DOHH2 (cell line): ENCODE measurements at regions not wholly inside any gene's neighbourhood (a gene's known extent, or its start where the extent isn't known, plus 50 kb on each side); places are given as distances from the start of the nearest gene placed in this dataset.

ENCODE experiments used
- H3F3A ChIP-seq: fragments of 200-600 bp; sonication (generic), shearing (Covaris generic); 2 replicates; pipeline ENCODE4 v1.6.0; 2016; ENCODE audit warnings: antibody characterized with exemption, mild to moderate bottlenecking; ENCODE audit not compliant: control insufficient read depth, insufficient read depth
- H3K27ac ChIP-seq: fragments of 200-600 bp; sonication (generic); 2 replicates; pipeline ENCODE4 v1.5.1; 2014; ENCODE audit warnings: low read depth, mild to moderate bottlenecking, low read length, moderate library complexity
- H3K27me3 ChIP-seq: fragments of 200-600 bp; sonication (generic); 2 replicates; pipeline ENCODE4 v1.6.1; 2014; ENCODE audit warnings: mild to moderate bottlenecking, low read length, mixed read lengths; ENCODE audit not compliant: control insufficient read depth
- H3K36me3 ChIP-seq: fragments of 200-600 bp; sonication (generic); 2 replicates; pipeline ENCODE4 v1.6.1; 2014; ENCODE audit warnings: mild to moderate bottlenecking, low read length, moderate library complexity, mixed read lengths; ENCODE audit not compliant: control insufficient read depth
- H3K4me1 ChIP-seq: fragments of 200-600 bp; sonication (generic); 2 replicates; pipeline ENCODE4 v1.6.1; 2014; ENCODE audit warnings: mild to moderate bottlenecking, low read length, mixed read lengths; ENCODE audit not compliant: control insufficient read depth
- H3K4me2 ChIP-seq: fragments of 200-600 bp; sonication (generic); 2 replicates; pipeline ENCODE4 v1.6.0; 2014; ENCODE audit warnings: mild to moderate bottlenecking, low read length, moderate library complexity
- H3K4me3 ChIP-seq: fragments of 200-600 bp; sonication (generic); 2 replicates; pipeline ENCODE4 v1.5.1; 2014; ENCODE audit warnings: mild to moderate bottlenecking, low read length, mixed read lengths
- H3K79me2 ChIP-seq: fragments of 200-600 bp; sonication (generic); 2 replicates; pipeline ENCODE4 v1.6.1; 2014; ENCODE audit warnings: mild to moderate bottlenecking, low read length, mixed read lengths; ENCODE audit not compliant: control insufficient read depth
- H3K9me2 ChIP-seq: fragments of 200-600 bp; sonication (generic); replicated peaks from 2 replicates; pipeline ENCODE4 v1.6.1; 2014; ENCODE audit warnings: mild to moderate bottlenecking, low read length, mixed read lengths; ENCODE audit not compliant: control insufficient read depth
- H3K9me3 ChIP-seq: fragments of 200-600 bp; sonication (generic); 2 replicates; pipeline ENCODE4 v1.6.1; 2014; ENCODE audit warnings: antibody characterized with exemption, low read length, mixed read lengths; ENCODE audit not compliant: control insufficient read depth, insufficient read depth
- H4K20me1 ChIP-seq: fragments of 200-600 bp; sonication (generic); 2 replicates; pipeline ENCODE4 v1.6.0; 2014; ENCODE audit warnings: low read depth, mild to moderate bottlenecking, antibody characterized with exemption, low read length, moderate library complexity; ENCODE audit not compliant: control insufficient read depth, insufficient read depth
- EZH2phosphoT487 ChIP-seq: fragments of 200-600 bp; sonication (generic); IDR thresholded peaks from 2 replicates; pipeline ENCODE4 v1.6.1; 2017; ENCODE audit warnings: borderline replicate concordance, mild to moderate bottlenecking, antibody characterized with exemption, low read length, moderate library complexity, mixed read lengths
- TF ChIP-seq, protein P1 (sequence below): fragments of 200-600 bp; sonication (generic); IDR thresholded peaks from one replicate; pipeline ENCODE4 v1.5.1; 2014; ENCODE audit warnings: antibody characterized with exemption, mild to moderate bottlenecking, low read depth, low read length; ENCODE audit not compliant: poor library complexity, severe bottlenecking

DNA sequence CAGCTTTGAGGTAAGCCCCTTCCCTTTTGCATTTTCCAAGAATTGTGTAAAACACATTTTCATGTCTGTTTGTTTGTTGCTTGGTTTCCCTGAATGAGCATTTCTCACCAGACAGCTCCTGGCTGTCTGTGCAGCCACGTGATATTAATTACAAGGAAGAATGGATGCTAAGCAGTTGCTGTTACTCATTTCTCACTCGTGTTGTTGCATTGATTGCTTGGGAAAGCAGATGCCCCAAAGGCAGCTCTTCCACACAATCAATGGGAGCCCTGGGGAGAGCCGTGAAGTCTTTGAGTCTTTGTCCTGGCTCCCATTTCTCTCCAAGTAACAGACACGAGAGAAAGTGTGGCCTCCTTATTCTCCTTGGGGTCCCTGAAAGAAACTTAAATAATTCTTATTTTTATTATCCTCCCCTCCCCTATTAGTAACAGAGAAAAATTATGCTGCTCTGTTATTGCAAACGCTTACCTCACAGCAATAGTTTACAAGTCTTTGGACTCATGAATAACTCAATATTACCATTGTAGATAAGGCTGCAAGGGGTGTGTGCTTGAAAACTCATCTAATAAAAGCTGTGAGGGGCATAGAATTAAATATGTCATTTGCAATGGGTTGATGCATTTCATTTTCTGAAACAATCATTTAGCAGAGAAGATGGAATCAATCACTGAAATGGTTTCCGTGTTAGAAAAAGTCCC lies 127.7 kb upstream of the CAMK1G start:
- Histone ChIP-seq H3K27me3 (no peaks in the 10 kb centered on the region), H4K20me1 (no peaks in the 10 kb centered on the region), H3K4me3 (no peak overlapping the region), H3K36me3 (no peaks in the 10 kb centered on the region), H3K79me2 (no peaks in the 10 kb centered on the region), H3K4me1 (no peaks in the 10 kb centered on the region), H3K9me3 (no peaks in the 10 kb centered on the region), H3F3A (no peaks in the 10 kb centered on the region), H3K4me2 (no peak overlapping the region), H3K9me2 (no peaks in the 10 kb centered on the region), H3K27ac (no peak overlapping the region)
- TF ChIP-seq EZH2phosphoT487: no peak
- TF ChIP-seq, protein P1, sequence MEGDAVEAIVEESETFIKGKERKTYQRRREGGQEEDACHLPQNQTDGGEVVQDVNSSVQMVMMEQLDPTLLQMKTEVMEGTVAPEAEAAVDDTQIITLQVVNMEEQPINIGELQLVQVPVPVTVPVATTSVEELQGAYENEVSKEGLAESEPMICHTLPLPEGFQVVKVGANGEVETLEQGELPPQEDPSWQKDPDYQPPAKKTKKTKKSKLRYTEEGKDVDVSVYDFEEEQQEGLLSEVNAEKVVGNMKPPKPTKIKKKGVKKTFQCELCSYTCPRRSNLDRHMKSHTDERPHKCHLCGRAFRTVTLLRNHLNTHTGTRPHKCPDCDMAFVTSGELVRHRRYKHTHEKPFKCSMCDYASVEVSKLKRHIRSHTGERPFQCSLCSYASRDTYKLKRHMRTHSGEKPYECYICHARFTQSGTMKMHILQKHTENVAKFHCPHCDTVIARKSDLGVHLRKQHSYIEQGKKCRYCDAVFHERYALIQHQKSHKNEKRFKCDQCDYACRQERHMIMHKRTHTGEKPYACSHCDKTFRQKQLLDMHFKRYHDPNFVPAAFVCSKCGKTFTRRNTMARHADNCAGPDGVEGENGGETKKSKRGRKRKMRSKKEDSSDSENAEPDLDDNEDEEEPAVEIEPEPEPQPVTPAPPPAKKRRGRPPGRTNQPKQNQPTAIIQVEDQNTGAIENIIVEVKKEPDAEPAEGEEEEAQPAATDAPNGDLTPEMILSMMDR: no peak

DNA sequence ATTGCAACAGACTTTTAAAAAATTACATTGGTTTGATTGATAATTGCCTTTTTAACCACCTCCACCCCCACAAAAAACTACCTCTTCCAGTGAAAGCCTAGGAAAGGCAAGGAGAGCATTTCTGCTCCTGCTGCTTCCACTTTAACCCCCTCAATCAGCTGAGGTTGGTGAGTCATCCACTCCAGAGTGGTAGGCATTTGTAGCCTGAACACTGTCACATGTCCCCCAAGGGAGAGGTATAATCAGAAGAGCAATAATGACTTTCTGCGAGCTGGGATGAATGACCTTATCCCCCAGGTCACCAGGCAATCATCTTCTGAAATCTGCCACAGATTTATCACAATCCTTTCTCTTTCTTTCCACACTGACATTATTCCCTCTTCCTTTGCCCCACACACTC lies 126.6 kb upstream of the CAMK1G start:
- H3K4me1 ChIP-seq: no peaks in the 10 kb centered on the region
- H4K20me1 ChIP-seq: no peaks in the 10 kb centered on the region
- no peak for TF ChIP-seq EZH2phosphoT487
- TF ChIP-seq, protein P1: no peak
- H3K4me3 ChIP-seq: no peak overlapping the region
- no peaks in the 10 kb centered on the region for H3K9me2 ChIP-seq
- H3K36me3 ChIP-seq: no peaks in the 10 kb centered on the region
- H3K79me2 ChIP-seq: no peaks in the 10 kb centered on the region
- no peaks in the 10 kb centered on the region for H3F3A ChIP-seq
- H3K9me3 ChIP-seq: peaks cover 3% of the 10 kb centered on the region; the same call in 1 of the 2 replicates
- no peak overlapping the region for H3K27ac ChIP-seq
- H3K27me3 ChIP-seq: no peaks in the 10 kb centered on the region
- H3K4me2 ChIP-seq: no peak overlapping the region

DNA sequence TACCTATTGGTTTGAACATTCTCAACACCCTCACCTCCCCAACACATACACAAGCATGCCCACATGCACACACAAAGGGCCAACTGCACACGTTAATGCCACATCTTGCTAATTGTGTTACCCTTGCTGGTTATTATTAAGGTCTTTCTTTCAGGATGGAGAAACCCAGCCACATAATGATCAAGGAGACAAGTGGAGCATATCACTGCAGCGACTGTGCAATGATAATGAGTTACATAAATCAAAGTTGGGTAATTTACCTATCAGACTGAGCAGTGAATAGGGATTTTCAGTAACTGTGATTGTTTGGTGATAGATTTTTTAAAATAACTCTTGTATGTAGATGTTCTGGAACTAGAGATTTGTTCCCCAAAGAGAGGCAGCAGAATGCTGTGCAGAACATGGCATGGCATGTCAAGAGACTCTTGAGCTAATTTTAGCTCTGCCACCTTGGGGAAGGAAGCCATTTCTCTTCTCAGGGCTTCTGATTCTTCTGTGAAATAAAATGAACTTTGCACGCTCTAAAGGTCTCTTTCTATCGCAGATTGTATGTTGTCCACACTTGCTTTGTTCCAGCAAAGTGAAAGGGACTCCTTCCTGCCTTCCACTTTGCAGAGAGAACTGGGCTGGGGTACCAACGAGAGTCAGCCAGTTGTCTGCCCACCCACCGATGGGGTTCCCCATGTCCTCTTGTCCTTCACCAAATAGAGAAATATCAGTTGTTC lies 126.0 kb upstream of the CAMK1G start:
- Histone ChIP-seq H3K4me2 (no peak overlapping the region), H3F3A (no peaks in the 10 kb centered on the region), H3K4me1 (no peaks in the 10 kb centered on the region), H3K79me2 (no peaks in the 10 kb centered on the region), H3K27me3 (no peaks in the 10 kb centered on the region), H3K36me3 (no peaks in the 10 kb centered on the region), H3K4me3 (no peak overlapping the region), H4K20me1 (no peaks in the 10 kb centered on the region), H3K9me3 (peaks cover 4% of the 10 kb centered on the region; the same call in 1 of the 2 replicates), H3K27ac (no peak overlapping the region), H3K9me2 (no peaks in the 10 kb centered on the region)
- TF ChIP-seq EZH2phosphoT487: no peak
- TF ChIP-seq, protein P1: no peak
